ENCODE measurements at regions not wholly inside any gene's neighbourhood (a gene's known extent, or its start where the extent isn't known, plus 50 kb on each side); places are given as distances from the start of the nearest gene placed in this dataset.

DNA sequence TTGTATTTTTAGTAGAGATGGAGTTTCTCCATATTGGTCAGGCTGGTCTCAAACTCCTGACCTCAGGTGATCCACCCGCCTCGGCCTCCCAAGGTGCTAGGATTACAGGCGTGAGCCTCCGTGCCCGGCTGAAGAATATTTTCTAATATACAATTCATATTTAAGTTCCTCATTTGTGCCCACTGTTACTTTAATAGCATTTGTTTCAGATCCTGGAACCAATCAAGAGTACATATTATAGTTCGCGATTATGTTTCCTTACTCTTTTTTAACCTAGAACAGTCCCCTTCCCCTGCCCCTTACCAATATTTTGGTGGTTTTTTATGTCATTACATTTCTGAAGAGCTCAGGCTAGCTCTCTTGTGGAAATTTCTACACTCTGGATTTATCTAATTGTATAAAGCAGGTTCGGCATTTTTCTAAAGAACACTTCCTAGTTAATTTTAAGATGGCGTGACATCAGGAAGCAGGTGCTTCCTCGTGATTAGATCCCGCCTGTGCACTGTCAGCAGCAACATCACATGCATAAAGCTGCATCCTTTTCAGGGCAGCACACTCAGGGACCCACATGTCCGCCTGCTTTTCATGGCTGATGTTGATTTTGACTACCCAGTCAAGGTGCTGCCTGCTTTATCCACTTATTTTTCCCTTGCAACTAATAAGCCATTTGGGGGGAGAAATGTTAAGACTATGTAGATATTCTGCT, 88.7 kb upstream of the EPHB3 start:
- no peak for TF ChIP-seq JUNB (IDR thresholded peaks at IDR 0.05; ENCODE audit: unreplicated experiment)
- TF ChIP-seq, protein P1, sequence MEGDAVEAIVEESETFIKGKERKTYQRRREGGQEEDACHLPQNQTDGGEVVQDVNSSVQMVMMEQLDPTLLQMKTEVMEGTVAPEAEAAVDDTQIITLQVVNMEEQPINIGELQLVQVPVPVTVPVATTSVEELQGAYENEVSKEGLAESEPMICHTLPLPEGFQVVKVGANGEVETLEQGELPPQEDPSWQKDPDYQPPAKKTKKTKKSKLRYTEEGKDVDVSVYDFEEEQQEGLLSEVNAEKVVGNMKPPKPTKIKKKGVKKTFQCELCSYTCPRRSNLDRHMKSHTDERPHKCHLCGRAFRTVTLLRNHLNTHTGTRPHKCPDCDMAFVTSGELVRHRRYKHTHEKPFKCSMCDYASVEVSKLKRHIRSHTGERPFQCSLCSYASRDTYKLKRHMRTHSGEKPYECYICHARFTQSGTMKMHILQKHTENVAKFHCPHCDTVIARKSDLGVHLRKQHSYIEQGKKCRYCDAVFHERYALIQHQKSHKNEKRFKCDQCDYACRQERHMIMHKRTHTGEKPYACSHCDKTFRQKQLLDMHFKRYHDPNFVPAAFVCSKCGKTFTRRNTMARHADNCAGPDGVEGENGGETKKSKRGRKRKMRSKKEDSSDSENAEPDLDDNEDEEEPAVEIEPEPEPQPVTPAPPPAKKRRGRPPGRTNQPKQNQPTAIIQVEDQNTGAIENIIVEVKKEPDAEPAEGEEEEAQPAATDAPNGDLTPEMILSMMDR (conservative IDR thresholded peaks at IDR 0.05; ENCODE audit: low read depth in 2 of 2): no peak
- no peak for TF ChIP-seq CREB1 (CRISPR knock-in tag; IDR thresholded peaks at IDR 0.05; ENCODE audit: low read depth)
- TF ChIP-seq POLR2AphosphoS5 (IDR thresholded peaks at IDR 0.05; ENCODE audit: low read depth): no peak
- TF ChIP-seq EZH2phosphoT487 (IDR thresholded peaks at IDR 0.05; ENCODE audit: unreplicated experiment): no peak
- TF ChIP-seq, protein P2, sequence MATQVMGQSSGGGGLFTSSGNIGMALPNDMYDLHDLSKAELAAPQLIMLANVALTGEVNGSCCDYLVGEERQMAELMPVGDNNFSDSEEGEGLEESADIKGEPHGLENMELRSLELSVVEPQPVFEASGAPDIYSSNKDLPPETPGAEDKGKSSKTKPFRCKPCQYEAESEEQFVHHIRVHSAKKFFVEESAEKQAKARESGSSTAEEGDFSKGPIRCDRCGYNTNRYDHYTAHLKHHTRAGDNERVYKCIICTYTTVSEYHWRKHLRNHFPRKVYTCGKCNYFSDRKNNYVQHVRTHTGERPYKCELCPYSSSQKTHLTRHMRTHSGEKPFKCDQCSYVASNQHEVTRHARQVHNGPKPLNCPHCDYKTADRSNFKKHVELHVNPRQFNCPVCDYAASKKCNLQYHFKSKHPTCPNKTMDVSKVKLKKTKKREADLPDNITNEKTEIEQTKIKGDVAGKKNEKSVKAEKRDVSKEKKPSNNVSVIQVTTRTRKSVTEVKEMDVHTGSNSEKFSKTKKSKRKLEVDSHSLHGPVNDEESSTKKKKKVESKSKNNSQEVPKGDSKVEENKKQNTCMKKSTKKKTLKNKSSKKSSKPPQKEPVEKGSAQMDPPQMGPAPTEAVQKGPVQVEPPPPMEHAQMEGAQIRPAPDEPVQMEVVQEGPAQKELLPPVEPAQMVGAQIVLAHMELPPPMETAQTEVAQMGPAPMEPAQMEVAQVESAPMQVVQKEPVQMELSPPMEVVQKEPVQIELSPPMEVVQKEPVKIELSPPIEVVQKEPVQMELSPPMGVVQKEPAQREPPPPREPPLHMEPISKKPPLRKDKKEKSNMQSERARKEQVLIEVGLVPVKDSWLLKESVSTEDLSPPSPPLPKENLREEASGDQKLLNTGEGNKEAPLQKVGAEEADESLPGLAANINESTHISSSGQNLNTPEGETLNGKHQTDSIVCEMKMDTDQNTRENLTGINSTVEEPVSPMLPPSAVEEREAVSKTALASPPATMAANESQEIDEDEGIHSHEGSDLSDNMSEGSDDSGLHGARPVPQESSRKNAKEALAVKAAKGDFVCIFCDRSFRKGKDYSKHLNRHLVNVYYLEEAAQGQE (IDR thresholded peaks at IDR 0.05; ENCODE audit: unreplicated experiment): no peak
- no peak for TF ChIP-seq EZH2 (IDR thresholded peaks at IDR 0.05; ENCODE audit: low read depth, unreplicated experiment)
- TF ChIP-seq ZNF331 (CRISPR knock-in tag; IDR thresholded peaks at IDR 0.05; ENCODE audit: low read depth): no peak
- no peak for TF ChIP-seq ZNF114 (CRISPR knock-in tag; IDR thresholded peaks at IDR 0.05)
- TF ChIP-seq, protein P3, sequence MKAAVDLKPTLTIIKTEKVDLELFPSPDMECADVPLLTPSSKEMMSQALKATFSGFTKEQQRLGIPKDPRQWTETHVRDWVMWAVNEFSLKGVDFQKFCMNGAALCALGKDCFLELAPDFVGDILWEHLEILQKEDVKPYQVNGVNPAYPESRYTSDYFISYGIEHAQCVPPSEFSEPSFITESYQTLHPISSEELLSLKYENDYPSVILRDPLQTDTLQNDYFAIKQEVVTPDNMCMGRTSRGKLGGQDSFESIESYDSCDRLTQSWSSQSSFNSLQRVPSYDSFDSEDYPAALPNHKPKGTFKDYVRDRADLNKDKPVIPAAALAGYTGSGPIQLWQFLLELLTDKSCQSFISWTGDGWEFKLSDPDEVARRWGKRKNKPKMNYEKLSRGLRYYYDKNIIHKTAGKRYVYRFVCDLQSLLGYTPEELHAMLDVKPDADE (IDR thresholded peaks at IDR 0.05): no peak
- no peak for TF ChIP-seq NANOG (IDR thresholded peaks at IDR 0.05; ENCODE audit: borderline replicate concordance)
- TF ChIP-seq STAT1 (IDR thresholded peaks at IDR 0.05; ENCODE audit: unreplicated experiment): no peak
- TF ChIP-seq, protein P4, sequence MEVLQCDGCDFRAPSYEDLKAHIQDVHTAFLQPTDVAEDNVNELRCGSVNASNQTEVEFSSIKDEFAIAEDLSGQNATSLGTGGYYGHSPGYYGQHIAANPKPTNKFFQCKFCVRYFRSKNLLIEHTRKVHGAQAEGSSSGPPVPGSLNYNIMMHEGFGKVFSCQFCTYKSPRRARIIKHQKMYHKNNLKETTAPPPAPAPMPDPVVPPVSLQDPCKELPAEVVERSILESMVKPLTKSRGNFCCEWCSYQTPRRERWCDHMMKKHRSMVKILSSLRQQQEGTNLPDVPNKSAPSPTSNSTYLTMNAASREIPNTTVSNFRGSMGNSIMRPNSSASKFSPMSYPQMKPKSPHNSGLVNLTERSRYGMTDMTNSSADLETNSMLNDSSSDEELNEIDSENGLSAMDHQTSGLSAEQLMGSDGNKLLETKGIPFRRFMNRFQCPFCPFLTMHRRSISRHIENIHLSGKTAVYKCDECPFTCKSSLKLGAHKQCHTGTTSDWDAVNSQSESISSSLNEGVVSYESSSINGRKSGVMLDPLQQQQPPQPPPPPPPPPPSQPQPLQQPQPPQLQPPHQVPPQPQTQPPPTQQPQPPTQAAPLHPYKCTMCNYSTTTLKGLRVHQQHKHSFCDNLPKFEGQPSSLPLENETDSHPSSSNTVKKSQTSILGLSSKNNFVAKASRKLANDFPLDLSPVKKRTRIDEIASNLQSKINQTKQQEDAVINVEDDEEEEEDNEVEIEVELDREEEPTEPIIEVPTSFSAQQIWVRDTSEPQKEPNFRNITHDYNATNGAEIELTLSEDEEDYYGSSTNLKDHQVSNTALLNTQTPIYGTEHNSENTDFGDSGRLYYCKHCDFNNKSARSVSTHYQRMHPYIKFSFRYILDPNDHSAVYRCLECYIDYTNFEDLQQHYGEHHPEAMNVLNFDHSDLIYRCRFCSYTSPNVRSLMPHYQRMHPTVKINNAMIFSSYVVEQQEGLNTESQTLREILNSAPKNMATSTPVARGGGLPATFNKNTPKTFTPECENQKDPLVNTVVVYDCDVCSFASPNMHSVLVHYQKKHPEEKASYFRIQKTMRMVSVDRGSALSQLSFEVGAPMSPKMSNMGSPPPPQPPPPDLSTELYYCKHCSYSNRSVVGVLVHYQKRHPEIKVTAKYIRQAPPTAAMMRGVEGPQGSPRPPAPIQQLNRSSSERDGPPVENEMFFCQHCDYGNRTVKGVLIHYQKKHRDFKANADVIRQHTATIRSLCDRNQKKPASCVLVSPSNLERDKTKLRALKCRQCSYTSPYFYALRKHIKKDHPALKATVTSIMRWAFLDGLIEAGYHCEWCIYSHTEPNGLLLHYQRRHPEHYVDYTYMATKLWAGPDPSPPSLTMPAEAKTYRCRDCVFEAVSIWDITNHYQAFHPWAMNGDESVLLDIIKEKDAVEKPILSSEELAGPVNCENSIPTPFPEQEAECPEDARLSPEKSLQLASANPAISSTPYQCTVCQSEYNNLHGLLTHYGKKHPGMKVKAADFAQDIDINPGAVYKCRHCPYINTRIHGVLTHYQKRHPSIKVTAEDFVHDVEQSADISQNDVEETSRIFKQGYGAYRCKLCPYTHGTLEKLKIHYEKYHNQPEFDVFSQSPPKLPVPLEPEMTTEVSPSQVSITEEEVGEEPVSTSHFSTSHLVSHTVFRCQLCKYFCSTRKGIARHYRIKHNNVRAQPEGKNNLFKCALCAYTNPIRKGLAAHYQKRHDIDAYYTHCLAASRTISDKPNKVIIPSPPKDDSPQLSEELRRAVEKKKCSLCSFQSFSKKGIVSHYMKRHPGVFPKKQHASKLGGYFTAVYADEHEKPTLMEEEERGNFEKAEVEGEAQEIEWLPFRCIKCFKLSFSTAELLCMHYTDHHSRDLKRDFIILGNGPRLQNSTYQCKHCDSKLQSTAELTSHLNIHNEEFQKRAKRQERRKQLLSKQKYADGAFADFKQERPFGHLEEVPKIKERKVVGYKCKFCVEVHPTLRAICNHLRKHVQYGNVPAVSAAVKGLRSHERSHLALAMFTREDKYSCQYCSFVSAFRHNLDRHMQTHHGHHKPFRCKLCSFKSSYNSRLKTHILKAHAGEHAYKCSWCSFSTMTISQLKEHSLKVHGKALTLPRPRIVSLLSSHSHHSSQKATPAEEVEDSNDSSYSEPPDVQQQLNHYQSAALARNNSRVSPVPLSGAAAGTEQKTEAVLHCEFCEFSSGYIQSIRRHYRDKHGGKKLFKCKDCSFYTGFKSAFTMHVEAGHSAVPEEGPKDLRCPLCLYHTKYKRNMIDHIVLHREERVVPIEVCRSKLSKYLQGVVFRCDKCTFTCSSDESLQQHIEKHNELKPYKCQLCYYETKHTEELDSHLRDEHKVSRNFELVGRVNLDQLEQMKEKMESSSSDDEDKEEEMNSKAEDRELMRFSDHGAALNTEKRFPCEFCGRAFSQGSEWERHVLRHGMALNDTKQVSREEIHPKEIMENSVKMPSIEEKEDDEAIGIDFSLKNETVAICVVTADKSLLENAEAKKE (CRISPR knock-in tag; IDR thresholded peaks at IDR 0.05): no peak

Measured in GM23338 (cell line).